K562 (cell line): ENCODE measurements at regions not wholly inside any gene's neighbourhood (a gene's known extent, or its start where the extent isn't known, plus 50 kb on each side); places are given as distances from the start of the nearest gene placed in this dataset.

Experiments used
- ATAC-seq: fragments of 200-7000 bp; cut with Tn5 transposase; 3 replicates; pipeline ENCODE4 v1.9.1; 2020; ENCODE audit warnings: moderate library complexity
- BruUV-seq: library from RNA; stranded (reverse); fragments of 400-500 nt; replicated peaks from 2 replicates; lab custom pipeline; 2021; lab: Mats Ljungman, UMichigan
- CTCF ChIA-PET: fragments of 300-600 bp; formaldehyde crosslinking; extraction: SDS; loops from one replicate; lab custom pipeline; 2021; ENCODE audit warnings: low intra/inter-chr PET ratio; lab: Yijun Ruan, JAX
- POLR2A ChIA-PET: fragments of 300-600, 350-650 bp; sonication (Branson Sonifier 250); formaldehyde crosslinking; extraction: SDS; loops from one replicate; lab custom pipeline; 2021; ENCODE audit warnings: antibody characterized with exemption, inconsistent platforms; lab: Yijun Ruan, JAX
- DNase-seq, 4 experiments: peaks; one replicate each; pipeline versions ENCODE4 v3.0.0 to v3.0.0-alpha.2; 2011 to 2018; ENCODE audit warnings: low spot score in 3 of 4, mixed read lengths in 3 of 4; ENCODE audit errors: extremely low read depth in 1 of 4
- FAIRE-seq: peaks from 2 replicates; lab custom pipeline; 2011; peaks lifted over from hg19 to GRCh38; lab: Jason Lieb, UNC
- H2AFZ ChIP-seq: 2 replicates; pipeline ENCODE4 v1.6.0; 2011; ENCODE audit warnings: low read depth, low read length, control low read depth, inconsistent platforms
- H3K27ac ChIP-seq: fragments of 200-600 bp; 3 replicates; pipeline ENCODE4 v1.8.0; 2011; ENCODE audit warnings: low read depth, mild to moderate bottlenecking, control low read depth, inconsistent platforms, low read length, moderate library complexity, mixed read lengths; ENCODE audit errors: extremely low read depth
- H3K27me3 ChIP-seq, 2 experiments: fragments of 300-600 bp in 1 of 2; 2 replicates in 1 of 2; 3 replicates in 1 of 2; pipeline versions ENCODE4 v1.6.0 to v1.8.0; 2011; ENCODE audit warnings: inconsistent platforms in 2 of 2, low read length in 2 of 2, mild to moderate bottlenecking in 1 of 2, mixed read lengths in 1 of 2, moderate library complexity in 1 of 2; ENCODE audit not compliant: control insufficient read depth in 2 of 2, insufficient read depth in 2 of 2
- H3K36me3 ChIP-seq: fragments of 300-600 bp; 3 replicates; pipeline ENCODE4 v1.8.0; 2011; ENCODE audit warnings: mild to moderate bottlenecking, low read length, inconsistent platforms; ENCODE audit not compliant: control insufficient read depth, insufficient read depth
- H3K4me1 ChIP-seq, 2 experiments: fragments of 200-600 bp in 1 of 2; replicated peaks in 1 of 2; 2 replicates in 1 of 2; 3 replicates in 1 of 2; pipeline versions ENCODE4 v1.5.1 to v1.8.0; 2011; ENCODE audit warnings: inconsistent platforms in 2 of 2, low read length in 2 of 2, mild to moderate bottlenecking in 1 of 2, mixed read lengths in 1 of 2, moderate library complexity in 1 of 2; ENCODE audit not compliant: control insufficient read depth in 2 of 2, insufficient read depth in 2 of 2
- H3K4me2 ChIP-seq: 2 replicates; pipeline ENCODE4 v1.6.1; 2011; ENCODE audit warnings: low read length, control low read depth, inconsistent platforms, mixed read lengths; ENCODE audit not compliant: insufficient read depth
- H3K4me3 ChIP-seq: fragments of 200-600 bp; sonication (generic), shearing (Covaris generic); 2 replicates; pipeline ENCODE4 v1.5.1; 2016; ENCODE audit warnings: control low read depth, inconsistent platforms
- H3K79me2 ChIP-seq: fragments of 200-600 bp; 3 replicates; pipeline ENCODE4 v1.8.0; 2011; ENCODE audit warnings: low read length, inconsistent platforms; ENCODE audit not compliant: control insufficient read depth, insufficient read depth
- H3K9ac ChIP-seq, 2 experiments: 2 replicates each; pipeline versions ENCODE4 v1.6.0 to v1.6.1; 2011; ENCODE audit warnings: low read depth in 2 of 2, low read length in 2 of 2, control low read depth in 1 of 2, inconsistent platforms in 1 of 2, mild to moderate bottlenecking in 1 of 2, mixed read lengths in 1 of 2; ENCODE audit not compliant: insufficient read depth in 1 of 2
- H3K9me1 ChIP-seq: one replicate; pipeline ENCODE4 v1.6.0; 2011; ENCODE audit warnings: inconsistent platforms, mild to moderate bottlenecking, low read length, moderate library complexity; ENCODE audit not compliant: control insufficient read depth, insufficient read depth
- H3K9me3 ChIP-seq: replicated peaks from 2 replicates; pipeline ENCODE4 v1.5.1; 2011; ENCODE audit warnings: low read depth, low read length, inconsistent platforms; ENCODE audit not compliant: control insufficient read depth, insufficient read depth
- H4K20me1 ChIP-seq: replicated peaks from 2 replicates; pipeline ENCODE4 v1.6.1; 2011; ENCODE audit warnings: low read length, inconsistent platforms, mixed read lengths; ENCODE audit not compliant: control insufficient read depth, insufficient read depth
- DLX4 ChIP-seq: fragments of 250-450 bp; sonication (Bioruptor Pico); IDR thresholded peaks from 2 replicates; pipeline ENCODE4 v1.6.1; 2021; ENCODE audit warnings: mild to moderate bottlenecking
- ERF ChIP-seq: fragments of 450-650 bp; formaldehyde crosslinking; IDR thresholded peaks from 2 replicates; pipeline ENCODE4 v1.4.0; 2020; ENCODE audit warnings: mild to moderate bottlenecking, mixed read lengths
- FOXJ3 ChIP-seq: sonication (generic); formaldehyde crosslinking; IDR thresholded peaks from 2 replicates; pipeline ENCODE4 v1.4.0; 2020; ENCODE audit warnings: mild to moderate bottlenecking, missing genetic modification reagents
- HES1 ChIP-seq: fragments of 450-650 bp; IDR thresholded peaks from 2 replicates; pipeline ENCODE4 v1.6.1; 2016; ENCODE audit warnings: low read depth, mild to moderate bottlenecking, moderate library complexity
- MAFF ChIP-seq: IDR thresholded peaks from 2 replicates; pipeline ENCODE4 v1.6.1; 2012; ENCODE audit warnings: low read length, improper control_type of control experiment
- NUFIP1 ChIP-seq: fragments of 450-650 bp; IDR thresholded peaks from 2 replicates; pipeline ENCODE4 v1.6.1; 2018; ENCODE audit not compliant: partially characterized antibody
- PCBP1 ChIP-seq: fragments of 200-400 bp; formaldehyde crosslinking; IDR thresholded peaks from 2 replicates; pipeline ENCODE4 v1.6.1; 2018; ENCODE audit warnings: mild to moderate bottlenecking, low read depth, low read length; ENCODE audit not compliant: poor library complexity, severe bottlenecking
- PPARD ChIP-seq: fragments of 250-450 bp; sonication (Bioruptor Pico); IDR thresholded peaks from 2 replicates; pipeline ENCODE4 v1.8.0; 2022; ENCODE audit warnings: inconsistent platforms, mild to moderate bottlenecking, moderate library complexity
- ZFX ChIP-seq: sonication (generic); formaldehyde crosslinking; IDR thresholded peaks from 2 replicates; pipeline ENCODE4 v1.8.0; 2022; ENCODE audit warnings: mild to moderate bottlenecking, missing genetic modification reagents, moderate library complexity
- ZNF24 ChIP-seq: fragments of 450-650 bp; IDR thresholded peaks from 2 replicates; pipeline ENCODE4 v1.6.1; 2016
- ZNF263 ChIP-seq: sonication (generic); formaldehyde crosslinking; IDR thresholded peaks from 2 replicates; pipeline ENCODE4 v1.8.0; 2022; ENCODE audit warnings: mild to moderate bottlenecking, missing genetic modification reagents, borderline replicate concordance
- WGBS: fragments of 100-300 bp; shearing (Covaris generic); methylation state at CpG from one replicate; pipeline ENCODE4 v1.1.6; 2016; ENCODE audit warnings: low coverage, mixed read lengths; ENCODE audit not compliant: insufficient coverage; ENCODE audit errors: missing lambda C conversion rate; 5-methylcytosine and 5-hydroxymethylcytosine counted together
- in situ Hi-C: fragments of 300-500 bp; cut with MboI; formaldehyde crosslinking; loops from 4 replicates; pipeline ENCODE4 v1.15.0; 2018; ENCODE audit warnings: inconsistent platforms, mixed read lengths
- intact Hi-C: fragments of 100-400 bp; cut with micrococcal nuclease; formaldehyde crosslinking; loops from 2 replicates; pipeline ENCODE4 v1.14.2; 2022

DNA sequence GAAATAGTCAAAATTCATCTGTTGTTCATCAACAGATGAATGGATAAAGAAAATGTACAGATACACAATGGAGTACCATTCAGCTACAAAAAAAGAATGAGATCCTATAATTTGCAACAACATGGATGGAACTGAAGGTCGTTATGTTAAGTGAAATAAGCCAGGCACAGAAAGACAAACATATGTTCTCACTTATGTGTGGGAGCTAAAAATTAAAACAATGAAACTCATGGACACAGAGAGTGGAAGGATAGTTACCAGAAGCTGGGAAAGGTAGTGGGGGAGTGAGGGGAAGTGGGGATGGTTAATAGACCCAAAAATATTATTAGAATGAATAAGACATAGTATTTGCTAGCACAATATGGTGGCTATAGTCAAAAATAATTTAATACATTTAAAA, 70.0 kb upstream of the KCNMA1 start:
- H4K20me1 ChIP-seq = no peaks in the 10 kb centered on the region
- no peak overlapping the region for H2AFZ ChIP-seq
- no peak for TF ChIP-seq ZNF24
- TF ChIP-seq PCBP1 = no peak
- no peak for TF ChIP-seq NUFIP1
- no peak for TF ChIP-seq PPARD (CRISPR knock-in tag)
- TF ChIP-seq HES1 = no peak
- no peak for TF ChIP-seq ERF (CRISPR knock-in tag)
- no peak for TF ChIP-seq FOXJ3 (CRISPR knock-in tag)
- no peak for TF ChIP-seq ZFX
- no peak for TF ChIP-seq ZNF263 (CRISPR knock-in tag)
- no peak for TF ChIP-seq MAFF
- no peak for TF ChIP-seq DLX4 (CRISPR knock-in tag)
- TF ChIP-seq, all 486 proteins: peak for 0
- DNase-seq (no peak), FAIRE-seq (no peak), ATAC-seq (no peak)
- no peaks in the 10 kb centered on the region for H3K9me3 ChIP-seq
- H3K4me2 ChIP-seq = no peak overlapping the region
- H3K27ac ChIP-seq = no peak overlapping the region
- H3K9ac ChIP-seq = no peak overlapping the region
- no TSS peak for BruUV-seq
- intact Hi-C loops = no loop called here
- H3K4me3 ChIP-seq = no peak overlapping the region
- H3K9me1 ChIP-seq = no peaks in the 10 kb centered on the region
- no peaks in the 10 kb centered on the region for H3K36me3 ChIP-seq
- in situ Hi-C loops = no loop called here
- 0% methylated on average over 1 of the region's 1 CpG for WGBS
- peaks cover 5 to 47% of the 10 kb centered on the region in 2 experiments for H3K27me3 ChIP-seq
- ChIA-PET CTCF (no interaction called here), POLR2A (no interaction called here)
- H3K79me2 ChIP-seq = no peaks in the 10 kb centered on the region
- peaks cover 0 to 8% of the 10 kb centered on the region in 2 experiments; a peak in 2 of 5 replicates for H3K4me1 ChIP-seq
